ENCODE measurements at regions not wholly inside any gene's neighbourhood (a gene's known extent, or its start where the extent isn't known, plus 50 kb on each side); places are given as distances from the start of the nearest gene placed in this dataset.

GRCh38 chr6:147707524-147707923, 199.0 kb downstream of the SAMD5 start:
- Histone ChIP-seq H3K27me3 (no peaks in the 10 kb centered on the region), H3K27ac (no peak overlapping the region), H3K9me3 (peaks cover 0 to 4% (median 0%) of the 10 kb centered on the region in 11 donors), H3K4me3 (no peak overlapping the region), H3K4me1 (peaks cover 0 to 3% (median 0%) of the 10 kb centered on the region in 9 donors), H3K36me3 (no peaks in the 10 kb centered on the region)
- intact Hi-C loops (cut with DNase I) = no loop called here
- no peak for DNase-seq
- no peak for ATAC-seq
- no peak for TF ChIP-seq CTCF (IDR thresholded peaks at IDR 0.05)

- WGBS, 2 donors = 97 to 98% methylated on average over 3 of the region's 3 CpGs
- ATAC-seq = no peak
- no peak for DNase-seq
- Histone ChIP-seq H3K4me1 (peaks cover 0 to 3% (median 0%) of the 10 kb centered on the region in 9 donors), H3K4me3 (no peak overlapping the region), H3K36me3 (no peaks in the 10 kb centered on the region), H3K9me3 (peaks cover 0 to 4% (median 0%) of the 10 kb centered on the region in 11 donors), H3K27ac (no peak overlapping the region), H3K27me3 (no peaks in the 10 kb centered on the region)
- intact Hi-C loops (cut with DNase I) = no loop called here
- TF ChIP-seq CTCF (IDR thresholded peaks at IDR 0.05) = no peak
These were observed 199.7 kb downstream of the SAMD5 start for GRCh38 chr6:147708170-147708569.

- Histone ChIP-seq H3K9me3 (peaks cover 0 to 4% (median 0%) of the 10 kb centered on the region in 11 donors), H3K27ac (no peak overlapping the region), H3K4me1 (peaks cover 0 to 3% (median 0%) of the 10 kb centered on the region in 9 donors), H3K4me3 (no peak overlapping the region), H3K36me3 (no peaks in the 10 kb centered on the region), H3K27me3 (no peaks in the 10 kb centered on the region)
- ATAC-seq (peak in 3 of 8 donors; percentile 26 to 63 (median 33)), DNase-seq (no peak)
- intact Hi-C loops (cut with DNase I) = no loop called here
- WGBS, 2 donors = 69 to 74% methylated on average over 6 of the region's 6 CpGs
- TF ChIP-seq CTCF (IDR thresholded peaks at IDR 0.05) = no peak
These were observed 201.1 kb downstream of the SAMD5 start for GRCh38 chr6:147709396-147710272.

- Histone ChIP-seq H3K9me3 (peaks cover 0 to 4% (median 0%) of the 10 kb centered on the region in 11 donors), H3K4me1 (peaks cover 0 to 3% (median 0%) of the 10 kb centered on the region in 9 donors), H3K27ac (no peak overlapping the region), H3K27me3 (no peaks in the 10 kb centered on the region), H3K36me3 (no peaks in the 10 kb centered on the region), H3K4me3 (no peak overlapping the region)
- no peak for TF ChIP-seq CTCF (IDR thresholded peaks at IDR 0.05)
- DNase-seq (no peak), ATAC-seq (no peak)
- 93 to 100% methylated on average over 2 of the region's 2 CpGs for WGBS, 2 donors
- intact Hi-C loops (cut with DNase I) = no loop called here
These were observed 202.4 kb downstream of the SAMD5 start for GRCh38 chr6:147710890-147711289.

All from heart right ventricle (tissue), 16 donors.